ENCODE measurements at regions not wholly inside any gene's neighbourhood (a gene's known extent, or its start where the extent isn't known, plus 50 kb on each side); places are given as distances from the start of the nearest gene placed in this dataset.

DNA sequence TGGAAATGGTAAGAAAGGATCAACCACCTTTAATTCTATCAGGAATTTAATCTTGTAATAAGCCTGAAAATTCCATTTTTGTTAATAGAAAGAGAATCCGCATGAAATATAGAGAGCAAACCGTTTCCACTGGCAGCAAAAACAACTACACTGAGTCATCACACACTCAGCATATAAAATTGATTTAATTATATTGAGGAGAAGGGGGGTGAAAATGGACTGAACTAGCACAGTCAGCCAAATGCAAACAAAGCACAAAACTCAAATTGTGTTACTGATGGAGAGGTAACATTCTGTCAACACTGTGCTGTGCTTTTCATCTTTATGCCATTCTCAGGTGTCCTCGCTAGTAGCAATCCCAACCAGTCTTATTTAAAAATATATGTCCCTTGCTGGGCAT is 1583.9 kb downstream of the MRPL39 start:
- H3K36me3 ChIP-seq (ENCODE audit: insufficient read depth in 1 of 2, low read depth in 1 of 2): no peaks in the 10 kb centered on the region
- WGBS, 3 donors: 1 to 31% (median 2%) methylated on average over 3 of the region's 3 CpGs
- no peak overlapping the region for H3K27ac ChIP-seq
- H3K9me3 ChIP-seq: no peaks in the 10 kb centered on the region
- H3K27me3 ChIP-seq (ENCODE audit: insufficient read depth in 3 of 3, low read length in 2 of 3): no peaks in the 10 kb centered on the region
- H3K4me1 ChIP-seq: no peaks in the 10 kb centered on the region
- H3K4me3 ChIP-seq: no peak overlapping the region
- intact Hi-C loops (cut with DNase I): no loop called here
- ATAC-seq: no peak
- no peak for DNase-seq
- no peak for TF ChIP-seq CTCF (IDR thresholded peaks at IDR 0.05)

- H3K4me1 ChIP-seq: no peaks in the 10 kb centered on the region
- no peak overlapping the region for H3K27ac ChIP-seq
- 69 to 98% (median 88%) methylated on average over 1 of the region's 1 CpG for WGBS, 3 donors
- intact Hi-C loops (cut with DNase I): no loop called here
- no peak for TF ChIP-seq CTCF (IDR thresholded peaks at IDR 0.05)
- H3K9me3 ChIP-seq: no peaks in the 10 kb centered on the region
- no peak for DNase-seq
- no peak overlapping the region for H3K4me3 ChIP-seq
- ATAC-seq: no peak
- H3K27me3 ChIP-seq (ENCODE audit: insufficient read depth in 3 of 3, low read length in 2 of 3): no peaks in the 10 kb centered on the region
- H3K36me3 ChIP-seq (ENCODE audit: insufficient read depth in 1 of 2, low read depth in 1 of 2): no peaks in the 10 kb centered on the region
These were observed 1592.9 kb downstream of the MRPL39 start for GRCh38 chr21:24014381-24014780.

DNA sequence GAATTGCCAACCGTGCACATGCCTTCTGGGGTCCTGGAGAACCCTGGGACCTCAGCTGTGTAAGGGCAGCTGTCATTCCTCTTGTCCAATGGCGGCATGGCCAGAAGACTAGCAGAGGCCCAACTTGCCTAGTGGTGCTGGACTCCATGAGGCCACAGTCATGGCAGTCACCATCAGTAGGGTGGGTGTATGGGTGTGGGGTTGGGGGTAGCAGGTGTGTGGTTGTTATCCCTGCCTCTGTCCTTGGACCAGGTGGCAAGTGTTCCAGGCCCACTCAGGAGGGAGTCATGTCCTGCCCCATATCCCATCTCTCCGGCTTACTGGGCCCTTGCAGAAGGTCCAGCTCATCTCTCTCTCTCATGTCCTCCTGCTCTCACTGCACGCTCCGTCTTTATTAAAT is 1596.2 kb downstream of the MRPL39 start:
- no peaks in the 10 kb centered on the region for H3K27me3 ChIP-seq (ENCODE audit: insufficient read depth in 3 of 3, low read length in 2 of 3)
- WGBS, 3 donors: 73 to 80% (median 79%) methylated on average over 5 of the region's 5 CpGs
- H3K4me3 ChIP-seq: no peak overlapping the region
- no peaks in the 10 kb centered on the region for H3K36me3 ChIP-seq (ENCODE audit: insufficient read depth in 1 of 2, low read depth in 1 of 2)
- no peak overlapping the region for H3K27ac ChIP-seq
- ATAC-seq: no peak
- no peak for DNase-seq
- TF ChIP-seq CTCF (IDR thresholded peaks at IDR 0.05): no peak
- H3K4me1 ChIP-seq: no peaks in the 10 kb centered on the region
- intact Hi-C loops (cut with DNase I): no loop called here
- H3K9me3 ChIP-seq: no peaks in the 10 kb centered on the region

- H3K9me3 ChIP-seq: no peaks in the 10 kb centered on the region
- 73 to 74% (median 74%) methylated on average over 5 of the region's 5 CpGs for WGBS, 3 donors
- no peaks in the 10 kb centered on the region for H3K36me3 ChIP-seq (ENCODE audit: insufficient read depth in 1 of 2, low read depth in 1 of 2)
- DNase-seq (no peak), ATAC-seq (no peak)
- H3K4me1 ChIP-seq: no peaks in the 10 kb centered on the region
- TF ChIP-seq CTCF (IDR thresholded peaks at IDR 0.05): no peak
- H3K4me3 ChIP-seq: no peak overlapping the region
- intact Hi-C loops (cut with DNase I): no loop called here
- no peaks in the 10 kb centered on the region for H3K27me3 ChIP-seq (ENCODE audit: insufficient read depth in 3 of 3, low read length in 2 of 3)
- no peak overlapping the region for H3K27ac ChIP-seq
These were observed 1599.7 kb downstream of the MRPL39 start for GRCh38 chr21:24007592-24007991.

DNA sequence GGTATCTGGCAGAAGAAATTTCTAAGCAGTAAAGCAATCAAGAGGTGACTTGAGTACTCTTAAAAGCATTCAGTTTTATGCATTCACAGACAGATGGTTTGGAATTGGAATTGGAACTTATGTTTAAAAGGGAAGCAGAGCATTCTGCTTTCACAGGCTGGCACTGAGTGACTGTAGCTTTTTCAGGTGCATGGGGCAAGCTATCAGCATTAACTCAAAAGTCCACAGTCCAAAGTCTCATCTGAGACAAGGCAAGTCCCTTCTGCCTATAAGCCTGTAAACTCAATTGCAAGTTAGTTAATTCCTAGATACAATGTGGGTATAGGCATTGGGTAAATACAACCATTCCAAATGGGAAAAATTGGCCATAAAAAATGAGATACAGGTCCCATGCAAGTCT is 1620.3 kb downstream of the MRPL39 start:
- intact Hi-C loops (cut with DNase I): no loop called here
- H3K9me3 ChIP-seq: no peaks in the 10 kb centered on the region
- ATAC-seq (no peak), DNase-seq (no peak)
- TF ChIP-seq CTCF (IDR thresholded peaks at IDR 0.05): no peak
- no peak overlapping the region for H3K4me3 ChIP-seq
- no peaks in the 10 kb centered on the region for H3K4me1 ChIP-seq
- H3K27me3 ChIP-seq (ENCODE audit: insufficient read depth in 3 of 3, low read length in 2 of 3): no peaks in the 10 kb centered on the region
- H3K27ac ChIP-seq: no peak overlapping the region
- no peaks in the 10 kb centered on the region for H3K36me3 ChIP-seq (ENCODE audit: insufficient read depth in 1 of 2, low read depth in 1 of 2)

Measured in psoas muscle (tissue), 7 donors.